GM18867 (cell line): ENCODE measurements at regions not wholly inside any gene's neighbourhood (a gene's known extent, or its start where the extent isn't known, plus 50 kb on each side); places are given as distances from the start of the nearest gene placed in this dataset.
"Not testable (repeated sequence)": the region's sequence is repeated elsewhere in the genome, so short reads cannot be mapped to it uniquely, and the experiment has no call there.

Experiments
- ATAC-seq: cut with Tn5 transposase; IDR thresholded peaks from one replicate; pipeline ENCODE4 v1.9.1; 2021; ENCODE audit warnings: mild to moderate bottlenecking, moderate library complexity; ENCODE audit not compliant: unreplicated experiment

- no peak for ATAC-seq
These were observed 328.2 kb upstream of the CNTNAP5 start for GRCh38 chr2:123696799-123697410.

GRCh38 chr2:123715467-123715982 is 309.6 kb upstream of the CNTNAP5 start:
- ATAC-seq, result no peak

- ATAC-seq, result no peak
These were observed 307.3 kb upstream of the CNTNAP5 start for GRCh38 chr2:123717636-123718334.

- no peak for ATAC-seq
These were observed 304.3 kb upstream of the CNTNAP5 start for GRCh38 chr2:123720760-123721159.

- no peak for ATAC-seq
These were observed 301.4 kb upstream of the CNTNAP5 start for GRCh38 chr2:123723706-123724105.

- no peak for ATAC-seq
These were observed 292.5 kb upstream of the CNTNAP5 start for GRCh38 chr2:123732563-123732962.

GRCh38 chr2:123737371-123737770 is 287.7 kb upstream of the CNTNAP5 start:
- ATAC-seq, result no peak

GRCh38 chr2:123738643-123739042 is 286.4 kb upstream of the CNTNAP5 start:
- ATAC-seq, result no peak

GRCh38 chr2:123746006-123746405 is 279.1 kb upstream of the CNTNAP5 start:
- ATAC-seq, result no peak

- ATAC-seq, result no peak
These were observed 277.8 kb upstream of the CNTNAP5 start for GRCh38 chr2:123747326-123747725.

GRCh38 chr2:123762221-123762620 is 262.9 kb upstream of the CNTNAP5 start:
- ATAC-seq, result no peak

GRCh38 chr2:123768233-123768632 is 256.9 kb upstream of the CNTNAP5 start:
- no peak for ATAC-seq

GRCh38 chr2:123769001-123769400 is 256.1 kb upstream of the CNTNAP5 start:
- ATAC-seq, result no peak

- ATAC-seq, result no peak
These were observed 253.9 kb upstream of the CNTNAP5 start for GRCh38 chr2:123770996-123771720.

GRCh38 chr2:123771928-123772632 is 253.0 kb upstream of the CNTNAP5 start:
- no peak for ATAC-seq

GRCh38 chr2:123777116-123777515 is 248.0 kb upstream of the CNTNAP5 start:
- ATAC-seq, result no peak

- no peak for ATAC-seq
These were observed 241.9 kb upstream of the CNTNAP5 start for GRCh38 chr2:123783164-123783563.

GRCh38 chr2:123785332-123785731 is 239.8 kb upstream of the CNTNAP5 start:
- no peak for ATAC-seq

GRCh38 chr2:123791207-123791606 is 233.9 kb upstream of the CNTNAP5 start:
- no peak for ATAC-seq

- no peak for ATAC-seq
These were observed 233.4 kb upstream of the CNTNAP5 start for GRCh38 chr2:123791684-123792083.

GRCh38 chr2:123804126-123804525 is 221.0 kb upstream of the CNTNAP5 start:
- ATAC-seq, result not testable (repeated sequence)
